ENCODE measurements at regions not wholly inside any gene's neighbourhood (a gene's known extent, or its start where the extent isn't known, plus 50 kb on each side); places are given as distances from the start of the nearest gene placed in this dataset.

DNA sequence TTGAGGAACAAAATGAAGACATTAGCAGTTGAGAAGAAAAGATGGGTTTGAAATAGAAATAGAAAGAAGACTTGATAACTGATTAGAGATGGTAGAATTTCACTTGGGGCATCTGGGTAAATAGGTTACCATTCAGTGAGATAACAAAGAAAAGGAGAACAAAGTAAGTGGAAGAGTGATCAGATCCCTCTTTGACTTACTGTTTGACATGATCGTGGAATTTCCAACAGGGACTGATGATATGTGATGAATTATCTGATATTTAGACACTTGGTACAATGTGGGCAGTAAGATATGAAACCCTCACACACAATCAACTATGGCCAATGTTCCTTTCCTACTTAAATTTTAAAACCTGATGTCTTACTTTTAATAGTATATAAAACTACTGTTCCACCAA lies 70.1 kb upstream of the STARD4 start:
- no peak for DNase-seq (ENCODE audit: low spot score)

DNA sequence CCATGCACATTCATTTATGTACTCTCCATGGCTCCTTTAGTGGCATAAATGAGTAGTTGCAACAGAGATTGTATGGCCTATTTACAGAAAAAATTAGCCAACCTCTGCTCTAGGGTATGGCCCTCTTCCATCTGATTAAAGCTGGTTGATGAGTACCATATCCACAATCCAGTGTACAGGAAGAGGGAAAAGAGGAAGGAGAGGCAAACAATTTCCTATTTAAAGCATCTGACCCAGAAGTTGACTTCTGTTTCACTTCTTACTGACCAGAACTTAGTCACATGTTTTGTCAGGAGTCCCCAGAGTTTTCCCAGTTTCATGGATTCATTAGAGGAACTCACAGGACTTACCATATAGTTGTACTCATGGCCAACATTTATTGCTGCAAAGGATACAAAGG lies 68.6 kb upstream of the STARD4 start:
- DNase-seq (ENCODE audit: low spot score), result no peak

DNA sequence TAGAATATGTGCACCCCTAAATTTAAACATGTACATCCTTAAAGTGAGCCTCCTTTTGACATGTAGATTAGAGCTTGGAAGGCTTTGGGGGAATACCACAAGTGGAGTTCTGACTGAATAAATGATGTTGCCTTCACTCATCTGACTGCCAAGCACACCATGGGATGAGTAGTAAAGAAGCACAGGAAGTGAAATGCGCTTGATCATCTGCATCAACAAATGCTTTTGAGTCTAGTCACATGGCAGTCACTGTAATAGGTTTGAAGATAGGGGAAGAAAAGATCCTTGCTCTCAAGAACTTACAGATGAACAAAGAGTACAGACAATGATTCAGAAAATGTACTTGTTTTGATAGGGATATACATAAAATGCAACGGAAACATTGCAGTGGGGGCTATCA lies 62.0 kb upstream of the STARD4 start:
- DNase-seq (ENCODE audit: low spot score), result no peak

DNA sequence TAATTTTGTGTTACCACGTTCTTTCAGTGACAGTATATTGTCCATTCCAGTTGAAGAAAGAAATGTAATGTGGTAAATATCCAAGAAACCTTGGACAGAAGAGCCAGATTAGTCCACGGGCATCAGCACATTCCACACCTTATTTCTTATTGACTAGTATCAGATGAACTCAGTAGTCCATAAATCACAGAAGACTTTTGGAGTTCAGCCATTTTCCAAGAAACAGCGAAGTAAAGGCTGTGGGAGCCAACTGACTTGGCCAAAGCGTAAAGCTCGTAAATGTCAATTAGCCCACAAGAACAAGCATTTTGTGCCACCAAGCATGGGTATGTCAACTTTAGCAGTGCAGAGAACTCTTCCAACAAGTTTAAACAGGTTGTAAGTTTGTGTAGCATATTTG lies 60.2 kb upstream of the STARD4 start:
- DNase-seq (ENCODE audit: low spot score), result no peak

DNA sequence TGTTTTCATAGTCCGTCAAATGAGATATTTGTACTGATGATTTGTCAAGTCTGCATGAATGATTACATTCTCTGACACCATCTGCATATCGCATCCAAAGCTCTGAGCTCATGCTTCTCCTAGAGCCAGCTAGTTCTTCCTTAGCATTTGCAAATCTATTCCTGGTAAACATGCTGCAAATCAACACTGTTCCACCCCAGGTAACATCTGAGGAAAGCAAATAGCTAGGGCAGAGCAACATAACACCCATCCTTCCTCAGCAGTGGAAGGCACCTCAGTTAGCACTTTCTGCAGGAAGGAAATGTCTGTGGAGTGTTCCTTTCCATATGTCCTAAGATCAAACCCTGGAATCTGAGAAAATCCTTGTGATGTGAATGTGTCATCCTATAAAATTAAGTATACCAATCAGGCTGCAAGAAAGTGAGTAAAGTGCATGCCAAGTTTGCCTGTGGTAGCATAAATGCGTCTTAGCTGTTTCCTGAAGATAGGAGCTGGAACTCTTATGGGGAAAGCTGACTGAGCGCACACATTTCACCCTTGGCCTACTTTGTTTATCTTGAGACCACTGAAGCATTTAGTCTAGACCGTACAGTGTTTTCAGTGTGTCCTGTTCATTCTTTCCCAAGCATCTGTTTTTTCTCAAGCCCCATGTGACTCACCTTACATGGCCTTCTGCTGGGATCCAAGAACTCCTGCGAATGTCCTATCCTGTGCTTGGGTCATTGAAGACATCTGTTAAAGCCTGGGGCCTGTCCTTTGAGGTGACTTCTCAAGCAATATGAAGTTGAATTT lies 50.9 kb upstream of the STARD4 start:
- no peak for DNase-seq (ENCODE audit: low spot score)

DNA sequence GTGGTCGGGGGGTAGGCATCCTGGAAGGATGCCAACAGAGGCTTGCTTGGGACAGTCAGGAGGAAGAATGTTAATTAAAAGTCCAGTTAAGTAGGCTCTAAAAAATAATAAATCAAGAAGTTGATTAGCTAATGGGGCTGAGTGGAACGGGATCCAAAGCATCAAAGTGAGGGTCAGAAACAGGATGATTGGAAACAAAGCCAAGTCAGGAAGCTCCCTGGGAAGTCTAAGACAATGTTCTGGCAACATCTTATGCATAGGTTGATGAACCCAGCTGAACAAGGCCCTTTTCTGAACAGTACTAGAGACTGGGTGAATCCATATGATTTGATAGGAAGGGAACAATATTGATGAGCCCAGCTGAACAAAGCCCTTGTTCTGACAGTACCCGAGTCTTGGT lies 50.2 kb upstream of the STARD4 start:
- no peak for DNase-seq (ENCODE audit: low spot score)
